Ovary (tissue), 3 donors: ENCODE measurements at regions not wholly inside any gene's neighbourhood (a gene's known extent, or its start where the extent isn't known, plus 50 kb on each side); places are given as distances from the start of the nearest gene placed in this dataset.

Experiments used
- EP300 ChIP-seq: sonication (generic); formaldehyde crosslinking; IDR thresholded peaks from one replicate; pipeline ENCODE4 v1.6.1; 2017; ENCODE audit warnings: antibody characterized with exemption
- POLR2A ChIP-seq: fragments of 450-650 bp; IDR thresholded peaks from one replicate; pipeline ENCODE4 v1.6.1; 2017; ENCODE audit warnings: antibody characterized with exemption, mild to moderate bottlenecking, moderate library complexity
- TF ChIP-seq, protein P1 (sequence below), 3 donors: fragments of 450-650 bp in 2 of 3; fragments of 200-600 bp in 1 of 3; IDR thresholded peaks; one replicate each; pipeline versions ENCODE4 v1.5.1 to v1.8.0; 2016 to 2022; ENCODE audit warnings: antibody characterized with exemption in 3 of 3, mild to moderate bottlenecking in 1 of 3
- donor health status: DM: no; HTN: no; CAD: no.

- TF ChIP-seq, protein P1, sequence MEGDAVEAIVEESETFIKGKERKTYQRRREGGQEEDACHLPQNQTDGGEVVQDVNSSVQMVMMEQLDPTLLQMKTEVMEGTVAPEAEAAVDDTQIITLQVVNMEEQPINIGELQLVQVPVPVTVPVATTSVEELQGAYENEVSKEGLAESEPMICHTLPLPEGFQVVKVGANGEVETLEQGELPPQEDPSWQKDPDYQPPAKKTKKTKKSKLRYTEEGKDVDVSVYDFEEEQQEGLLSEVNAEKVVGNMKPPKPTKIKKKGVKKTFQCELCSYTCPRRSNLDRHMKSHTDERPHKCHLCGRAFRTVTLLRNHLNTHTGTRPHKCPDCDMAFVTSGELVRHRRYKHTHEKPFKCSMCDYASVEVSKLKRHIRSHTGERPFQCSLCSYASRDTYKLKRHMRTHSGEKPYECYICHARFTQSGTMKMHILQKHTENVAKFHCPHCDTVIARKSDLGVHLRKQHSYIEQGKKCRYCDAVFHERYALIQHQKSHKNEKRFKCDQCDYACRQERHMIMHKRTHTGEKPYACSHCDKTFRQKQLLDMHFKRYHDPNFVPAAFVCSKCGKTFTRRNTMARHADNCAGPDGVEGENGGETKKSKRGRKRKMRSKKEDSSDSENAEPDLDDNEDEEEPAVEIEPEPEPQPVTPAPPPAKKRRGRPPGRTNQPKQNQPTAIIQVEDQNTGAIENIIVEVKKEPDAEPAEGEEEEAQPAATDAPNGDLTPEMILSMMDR (IDR thresholded peaks at IDR 0.05) = no peak
- TF ChIP-seq POLR2A (no peak), EP300 (no peak)
Measured at GRCh38 chr2:4561196-4561595, 857.8 kb downstream of the DCDC2C start.
